ENCODE measurements at regions not wholly inside any gene's neighbourhood (a gene's known extent, or its start where the extent isn't known, plus 50 kb on each side); places are given as distances from the start of the nearest gene placed in this dataset.

- TF ChIP-seq POLR2A (IDR thresholded peaks at IDR 0.05) (no peak), POLR2AphosphoS5 (IDR thresholded peaks at IDR 0.05) (no peak)
Observed at GRCh38 chrX:36897690-36898089, 110.5 kb upstream of the FAM47C start.
